ENCODE measurements at regions not wholly inside any gene's neighbourhood (a gene's known extent, or its start where the extent isn't known, plus 50 kb on each side); places are given as distances from the start of the nearest gene placed in this dataset.
A peak's percentile ranks its signal among the peaks of the same experiment; 100 is the strongest.

DNA sequence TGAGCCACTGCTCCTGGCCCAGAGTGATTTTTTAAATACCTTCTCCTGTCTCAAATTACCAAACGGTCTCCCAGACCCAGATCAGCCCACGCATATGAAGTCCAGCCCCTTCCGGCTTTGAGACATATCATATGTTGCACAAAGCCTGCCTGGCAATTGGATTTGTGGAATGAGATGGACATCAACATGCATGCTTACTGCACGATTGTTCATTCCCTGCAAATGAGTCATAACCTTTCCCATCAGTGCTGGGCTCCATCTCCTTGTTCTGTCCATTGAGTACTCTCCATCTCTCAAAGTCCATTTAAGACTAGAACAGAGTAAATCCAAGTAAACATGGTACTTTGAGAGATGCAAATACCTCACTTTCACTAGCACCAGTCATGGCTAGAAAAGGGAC is 612.2 kb upstream of the USP24 start:
- peak overlapping the region; percentile 8; the same call in 1 of the 2 replicates for H2AFZ ChIP-seq
- 8 to 21% methylated on average over 4 of the region's 4 CpGs for WGBS, 2 experiments (ENCODE audit: low coverage in 1 of 2, low lambda C conversion rate in 2 of 2, missing lambda C conversion rate in 2 of 2)
- peak overlapping the region; percentile 30 for H3K4me2 ChIP-seq (ENCODE audit: unreplicated experiment)
- H3K4me1 ChIP-seq (ENCODE audit: insufficient read depth): peaks cover 33% of the 10 kb centered on the region
- no peaks in the 10 kb centered on the region for H3K27me3 ChIP-seq (replicated peaks; ENCODE audit: insufficient read depth)
- peak; percentile 94 for DNase-seq
- in situ Hi-C loops (cut with MboI): no loop called here
- no peaks in the 10 kb centered on the region for H3K9me2 ChIP-seq (ENCODE audit: insufficient read depth)
- no peaks in the 10 kb centered on the region for H3K36me3 ChIP-seq (ENCODE audit: low read depth)
- H4K20me1 ChIP-seq (ENCODE audit: insufficient read depth): no peaks in the 10 kb centered on the region
- peaks cover 33% of the 10 kb centered on the region for H3F3A ChIP-seq (ENCODE audit: insufficient read depth)
- peak overlapping the region; percentile 69 for H3K27ac ChIP-seq
- TF ChIP-seq EZH2 (IDR thresholded peaks at IDR 0.05; ENCODE audit: insufficient read depth, poor library complexity, severe bottlenecking): no peak
- no peaks in the 10 kb centered on the region for H3K9me3 ChIP-seq (ENCODE audit: low read depth)
- no peak overlapping the region for H3K4me3 ChIP-seq
- no peaks in the 10 kb centered on the region for H3K79me2 ChIP-seq (ENCODE audit: insufficient read depth)
- no peak overlapping the region for H3K9ac ChIP-seq

DNA sequence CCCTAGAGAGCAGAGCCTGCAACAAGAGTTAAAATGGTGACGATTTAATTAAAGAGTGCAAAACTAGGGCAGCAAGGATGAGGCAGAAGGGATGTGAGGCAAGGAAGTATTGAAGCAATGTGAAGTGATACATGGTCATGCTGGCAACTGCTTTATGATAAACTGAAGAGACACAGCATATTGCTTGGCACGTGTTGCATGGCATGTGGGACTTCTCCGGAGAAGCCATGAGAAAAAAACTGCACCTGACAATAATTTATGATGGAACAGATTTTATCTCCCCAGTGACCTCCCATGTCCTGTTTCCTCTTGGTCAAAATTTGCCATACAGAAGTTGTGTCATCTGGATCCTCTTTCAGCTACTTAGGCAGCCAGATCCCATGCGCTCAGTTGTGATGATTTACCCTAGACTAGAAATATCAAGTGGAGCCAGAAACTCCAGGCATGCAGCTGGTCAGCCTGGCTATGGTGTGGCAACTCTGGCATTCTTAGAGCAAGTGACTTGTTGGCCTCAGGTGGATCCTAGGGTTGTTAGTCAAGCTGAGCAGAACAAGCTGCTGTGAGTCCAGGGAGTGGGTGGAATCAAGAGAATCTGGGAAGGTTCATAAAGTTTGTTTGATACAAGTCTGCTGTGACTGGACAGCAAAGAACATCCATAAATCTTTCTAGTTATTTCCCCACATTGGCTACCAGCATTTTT is 611.4 kb upstream of the USP24 start:
- Histone ChIP-seq H3K9me3 (ENCODE audit: low read depth) (no peaks in the 10 kb centered on the region), H3K4me3 (no peak overlapping the region), H2AFZ (no peak overlapping the region), H3K27ac (peak overlapping the region; percentile 69), H3K4me2 (ENCODE audit: unreplicated experiment) (peak overlapping the region; percentile 20), H3K79me2 (ENCODE audit: insufficient read depth) (no peaks in the 10 kb centered on the region), H3K36me3 (ENCODE audit: low read depth) (no peaks in the 10 kb centered on the region), H3K27me3 (replicated peaks; ENCODE audit: insufficient read depth) (no peaks in the 10 kb centered on the region), H3F3A (ENCODE audit: insufficient read depth) (peaks cover 33% of the 10 kb centered on the region), H3K9ac (no peak overlapping the region), H3K4me1 (ENCODE audit: insufficient read depth) (peaks cover 33% of the 10 kb centered on the region), H3K9me2 (ENCODE audit: insufficient read depth) (no peaks in the 10 kb centered on the region), H4K20me1 (ENCODE audit: insufficient read depth) (no peaks in the 10 kb centered on the region)
- in situ Hi-C loops (cut with MboI): no loop called here
- no peak for TF ChIP-seq EZH2phosphoT487 (IDR thresholded peaks at IDR 0.05; ENCODE audit: insufficient read depth, low read depth)
- TF ChIP-seq EZH2 (IDR thresholded peaks at IDR 0.05; ENCODE audit: insufficient read depth, poor library complexity, severe bottlenecking): no peak
- peak; percentile 48 for DNase-seq
- 31 to 32% methylated on average over 4 of the region's 4 CpGs for WGBS, 2 experiments (ENCODE audit: low coverage in 1 of 2, low lambda C conversion rate in 2 of 2, missing lambda C conversion rate in 2 of 2)

DNA sequence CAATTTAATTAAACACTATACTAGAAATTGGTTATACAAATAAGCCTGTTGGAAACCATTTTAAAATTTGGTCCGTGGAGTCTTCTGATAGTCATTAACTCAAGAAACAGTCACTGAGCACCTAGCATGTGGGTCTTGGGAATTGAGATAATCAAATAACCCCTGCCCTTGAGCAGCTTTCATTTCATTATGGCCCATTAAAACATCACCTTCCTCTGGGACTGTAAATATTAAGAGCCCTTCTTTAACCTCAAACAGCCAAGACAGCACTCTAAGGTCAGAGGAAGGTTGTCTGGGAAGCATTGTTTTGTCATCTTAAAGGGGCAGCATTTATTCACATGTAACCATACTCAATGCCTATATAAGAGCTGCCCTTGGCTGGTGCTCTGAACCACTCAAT is 610.3 kb upstream of the USP24 start:
- TF ChIP-seq EZH2phosphoT487 (IDR thresholded peaks at IDR 0.05; ENCODE audit: insufficient read depth, low read depth) (no peak), EZH2 (IDR thresholded peaks at IDR 0.05; ENCODE audit: insufficient read depth, poor library complexity, severe bottlenecking) (no peak)

DNA sequence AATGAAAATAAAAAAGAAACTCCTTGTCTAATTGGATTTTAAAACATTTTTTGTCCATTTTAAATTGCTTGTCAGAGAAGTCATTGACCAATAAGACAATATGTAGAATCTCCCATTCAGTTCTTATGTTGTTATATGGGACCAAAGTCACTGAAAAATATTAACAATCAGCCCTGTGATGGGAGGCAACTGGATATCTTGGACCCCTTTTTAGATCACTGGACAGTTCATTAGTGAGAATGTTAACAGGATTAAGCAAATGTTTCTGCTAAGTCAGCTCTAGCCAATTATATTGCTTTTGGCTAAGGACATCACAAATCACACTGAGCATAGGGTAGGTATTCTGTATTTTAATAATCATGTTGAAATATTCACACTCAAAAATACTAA is 609.1 kb upstream of the USP24 start:
- peaks cover 33% of the 10 kb centered on the region for H3F3A ChIP-seq (ENCODE audit: insufficient read depth)
- H4K20me1 ChIP-seq (ENCODE audit: insufficient read depth): no peaks in the 10 kb centered on the region
- H3K9ac ChIP-seq: no peak overlapping the region
- H3K4me3 ChIP-seq: no peak overlapping the region
- no peak overlapping the region for H3K27ac ChIP-seq
- H3K79me2 ChIP-seq (ENCODE audit: insufficient read depth): no peaks in the 10 kb centered on the region
- H3K9me3 ChIP-seq (ENCODE audit: low read depth): no peaks in the 10 kb centered on the region
- H3K4me1 ChIP-seq (ENCODE audit: insufficient read depth): peaks cover 33% of the 10 kb centered on the region
- no peaks in the 10 kb centered on the region for H3K9me2 ChIP-seq (ENCODE audit: insufficient read depth)
- no peak overlapping the region for H2AFZ ChIP-seq
- no peak overlapping the region for H3K4me2 ChIP-seq (ENCODE audit: unreplicated experiment)
- H3K27me3 ChIP-seq (replicated peaks; ENCODE audit: insufficient read depth): no peaks in the 10 kb centered on the region
- no peaks in the 10 kb centered on the region for H3K36me3 ChIP-seq (ENCODE audit: low read depth)
- in situ Hi-C loops (cut with MboI): no loop called here
- DNase-seq: no peak
- TF ChIP-seq EZH2 (IDR thresholded peaks at IDR 0.05; ENCODE audit: insufficient read depth, poor library complexity, severe bottlenecking) (no peak), EZH2phosphoT487 (IDR thresholded peaks at IDR 0.05; ENCODE audit: insufficient read depth, low read depth) (no peak)

More for the DNA sequence above, 610.3 kb upstream of the USP24 start:
- Histone ChIP-seq H3K9me3 (ENCODE audit: low read depth) (no peaks in the 10 kb centered on the region), H3K27ac (no peak overlapping the region), H3K4me1 (ENCODE audit: insufficient read depth) (peaks cover 33% of the 10 kb centered on the region), H3K4me2 (ENCODE audit: unreplicated experiment) (no peak overlapping the region), H3K4me3 (no peak overlapping the region), H4K20me1 (ENCODE audit: insufficient read depth) (no peaks in the 10 kb centered on the region), H3K79me2 (ENCODE audit: insufficient read depth) (no peaks in the 10 kb centered on the region), H3K27me3 (replicated peaks; ENCODE audit: insufficient read depth) (no peaks in the 10 kb centered on the region), H3K36me3 (ENCODE audit: low read depth) (no peaks in the 10 kb centered on the region), H3K9me2 (ENCODE audit: insufficient read depth) (no peaks in the 10 kb centered on the region), H2AFZ (no peak overlapping the region), H3K9ac (no peak overlapping the region), H3F3A (ENCODE audit: insufficient read depth) (peaks cover 33% of the 10 kb centered on the region)
- no peak for DNase-seq
- in situ Hi-C loops (cut with MboI): no loop called here
- 95 to 100% methylated on average over 1 of the region's 1 CpG for WGBS, 2 experiments (ENCODE audit: low coverage in 1 of 2, low lambda C conversion rate in 2 of 2, missing lambda C conversion rate in 2 of 2)
